Progenitor cell of endocrine pancreas (in vitro differentiated cells): ENCODE measurements at regions not wholly inside any gene's neighbourhood (a gene's known extent, or its start where the extent isn't known, plus 50 kb on each side); places are given as distances from the start of the nearest gene placed in this dataset.
A peak's percentile ranks its signal among the peaks of the same experiment; 100 is the strongest.

Experiments used
- DNase-seq: peaks from one replicate; pipeline ENCODE4 v3.0.0; 2021; ENCODE audit warnings: low spot score; ENCODE audit not compliant: unreplicated experiment
- H3K27ac Mint-ChIP-seq: 2 replicates; pipeline ENCODE4 v1.8.0; 2021; ENCODE audit warnings: mild to moderate bottlenecking, moderate library complexity, mixed read lengths
- H3K27me3 Mint-ChIP-seq: 2 replicates; pipeline ENCODE4 v1.8.0; 2021; ENCODE audit warnings: mixed read lengths
- H3K36me3 Mint-ChIP-seq: 2 replicates; pipeline ENCODE4 v1.8.0; 2022; ENCODE audit warnings: mixed read lengths; ENCODE audit not compliant: insufficient read depth
- H3K4me1 Mint-ChIP-seq: 2 replicates; pipeline ENCODE4 v1.8.0; 2021; ENCODE audit warnings: low read depth, mixed read lengths
- H3K4me3 Mint-ChIP-seq: 2 replicates; pipeline ENCODE4 v1.8.0; 2021; ENCODE audit warnings: low read depth, mild to moderate bottlenecking, moderate library complexity, mixed read lengths
- H3K9me3 Mint-ChIP-seq: 2 replicates; pipeline ENCODE4 v1.8.0; 2021; ENCODE audit warnings: low read depth, mixed read lengths
- CTCF ChIP-seq: fragments of 200-600 bp; sonication (generic); IDR thresholded peaks from one replicate; pipeline ENCODE4 v1.5.0; 2021; ENCODE audit warnings: antibody characterized with exemption, mild to moderate bottlenecking; ENCODE audit not compliant: unreplicated experiment

GRCh38 chr4:4762300-4762699 is 97.2 kb upstream of the MSX1 start:
- no peak for DNase-seq
- TF ChIP-seq CTCF = no peak
- no peak overlapping the region for H3K4me3 Mint-ChIP-seq
- peaks cover 10% of the 10 kb centered on the region for H3K4me1 Mint-ChIP-seq
- H3K36me3 Mint-ChIP-seq = peaks cover 1% of the 10 kb centered on the region
- H3K9me3 Mint-ChIP-seq = peaks cover 2% of the 10 kb centered on the region
- peaks cover 63% of the 10 kb centered on the region for H3K27me3 Mint-ChIP-seq
- no peak overlapping the region for H3K27ac Mint-ChIP-seq

- no peak overlapping the region for H3K4me3 Mint-ChIP-seq
Measured at GRCh38 chr4:4761128-4761982, 98.1 kb upstream of the MSX1 start.

GRCh38 chr4:4759883-4760282 is 99.6 kb upstream of the MSX1 start:
- no peaks in the 10 kb centered on the region for H3K9me3 Mint-ChIP-seq
- H3K4me1 Mint-ChIP-seq = peaks cover 10% of the 10 kb centered on the region
- no peaks in the 10 kb centered on the region for H3K36me3 Mint-ChIP-seq
- no peak for TF ChIP-seq CTCF
- H3K27ac Mint-ChIP-seq = no peak overlapping the region
- DNase-seq = no peak
- H3K27me3 Mint-ChIP-seq = peaks cover 66% of the 10 kb centered on the region
- no peak overlapping the region for H3K4me3 Mint-ChIP-seq

More at GRCh38 chr4:4761128-4761982, 98.1 kb upstream of the MSX1 start:
- Mint-ChIP-seq H3K27ac (no peak overlapping the region), H3K27me3 (peaks cover 69% of the 10 kb centered on the region), H3K36me3 (no peaks in the 10 kb centered on the region), H3K9me3 (no peaks in the 10 kb centered on the region), H3K4me1 (peaks cover 10% of the 10 kb centered on the region)
- peak; percentile 42 for TF ChIP-seq CTCF
- DNase-seq = no peak

DNA sequence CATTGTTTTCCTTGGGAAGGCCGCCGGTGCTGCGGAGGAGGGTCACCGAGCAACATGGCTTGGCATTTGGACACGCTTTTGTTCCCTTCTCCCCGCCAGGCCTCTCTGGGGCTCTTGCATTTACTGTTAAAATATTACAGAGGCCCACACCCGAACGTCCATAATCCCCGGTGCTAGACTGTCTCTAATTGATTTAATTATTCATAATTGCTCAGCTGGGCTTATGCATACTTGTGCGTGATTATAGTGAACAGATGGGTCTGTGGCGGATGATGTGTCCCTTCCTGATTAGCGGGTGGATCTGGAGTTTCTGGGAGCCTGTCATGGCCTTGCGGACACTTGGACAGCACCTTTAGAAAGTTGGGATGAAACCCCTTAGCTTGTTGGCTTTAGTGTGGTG is 100.2 kb upstream of the MSX1 start:
- Mint-ChIP-seq H3K27ac (no peak overlapping the region), H3K4me3 (no peak overlapping the region), H3K36me3 (no peaks in the 10 kb centered on the region), H3K27me3 (peaks cover 63% of the 10 kb centered on the region), H3K4me1 (peaks cover 10% of the 10 kb centered on the region), H3K9me3 (no peaks in the 10 kb centered on the region)
- TF ChIP-seq CTCF = no peak
- DNase-seq = no peak

- peaks cover 59% of the 10 kb centered on the region for H3K27me3 Mint-ChIP-seq
- DNase-seq = no peak
- no peak for TF ChIP-seq CTCF
- H3K4me1 Mint-ChIP-seq = peaks cover 10% of the 10 kb centered on the region
- H3K36me3 Mint-ChIP-seq = no peaks in the 10 kb centered on the region
- no peaks in the 10 kb centered on the region for H3K9me3 Mint-ChIP-seq
- H3K27ac Mint-ChIP-seq = no peak overlapping the region
- H3K4me3 Mint-ChIP-seq = no peak overlapping the region
Measured at GRCh38 chr4:4758681-4759080, 100.8 kb upstream of the MSX1 start.
